IMR-90 (cell line): ENCODE measurements at regions not wholly inside any gene's neighbourhood (a gene's known extent, or its start where the extent isn't known, plus 50 kb on each side); places are given as distances from the start of the nearest gene placed in this dataset.

Source experiments
- ATAC-seq: fragments of 200-7000 bp; cut with Tn5 transposase; 2 replicates; pipeline ENCODE4 v1.9.1; 2020; ENCODE audit warnings: low read depth, mild to moderate bottlenecking, moderate library complexity
- BruUV-seq: library from RNA; stranded (reverse); fragments of 400-500 nt; replicated peaks from 2 replicates; lab custom pipeline; 2021; lab: Mats Ljungman, UMichigan
- CTCF ChIA-PET: fragments of 300-600 bp; formaldehyde crosslinking; extraction: SDS; loops from one replicate; lab custom pipeline; 2021; ENCODE audit warnings: antibody characterized with exemption; lab: Yijun Ruan, JAX
- POLR2A ChIA-PET: fragments of 300-600 bp; sonication (Branson Sonifier 250); formaldehyde crosslinking; loops from one replicate; lab custom pipeline; 2022; ENCODE audit warnings: antibody characterized with exemption; ENCODE audit not compliant: unreplicated experiment; lab: Charles Lee
- DNase-seq: peaks from one replicate; pipeline ENCODE4 v3.0.0; 2013
- H2AFZ ChIP-seq: replicated peaks from 2 replicates; pipeline ENCODE3; 2013; ENCODE audit warnings: low read length, mild to moderate bottlenecking; ENCODE audit not compliant: poor library complexity
- H2AK5ac ChIP-seq: 2 replicates; pipeline ENCODE4 v1.6.1; 2013; ENCODE audit warnings: low read depth, low read length, inconsistent platforms
- H2AK9ac ChIP-seq: replicated peaks from 2 replicates; pipeline ENCODE3; 2013; ENCODE audit warnings: mild to moderate bottlenecking, low read depth, low read length, moderate library complexity; ENCODE audit not compliant: poor library complexity
- H2BK120ac ChIP-seq: 2 replicates; pipeline ENCODE4 v1.6.1; 2013; ENCODE audit warnings: low read depth, low read length, inconsistent platforms
- H2BK15ac ChIP-seq: 3 replicates; pipeline ENCODE4 v1.6.1; 2013; ENCODE audit warnings: low read depth, low read length, inconsistent platforms
- H2BK20ac ChIP-seq: 2 replicates; pipeline ENCODE4 v1.6.1; 2013; ENCODE audit warnings: low read depth, mild to moderate bottlenecking, inconsistent platforms, low read length, moderate library complexity
- H2BK5ac ChIP-seq: 2 replicates; pipeline ENCODE4 v1.6.1; 2013; ENCODE audit warnings: mild to moderate bottlenecking, low read depth, low read length, inconsistent platforms; ENCODE audit not compliant: poor library complexity, severe bottlenecking
- H3K14ac ChIP-seq: replicated peaks from 2 replicates; pipeline ENCODE4 v1.6.1; 2013; ENCODE audit warnings: low read depth, low read length, inconsistent platforms
- H3K18ac ChIP-seq: 2 replicates; pipeline ENCODE4 v1.6.1; 2013; ENCODE audit warnings: low read depth, low read length, control low read depth
- H3K23ac ChIP-seq: 2 replicates; pipeline ENCODE4 v1.6.1; 2013; ENCODE audit warnings: low read depth, low read length, inconsistent platforms
- H3K27ac ChIP-seq: 2 replicates; pipeline ENCODE4 v1.5.1; 2013; ENCODE audit warnings: mild to moderate bottlenecking, control low read depth, low read length; ENCODE audit not compliant: insufficient read depth
- H3K27me3 ChIP-seq: 2 replicates; pipeline ENCODE4 v1.6.1; 2013; ENCODE audit warnings: low read length; ENCODE audit not compliant: control insufficient read depth, insufficient read depth
- H3K36me3 ChIP-seq: 2 replicates; pipeline ENCODE4 v1.6.1; 2013; ENCODE audit warnings: low read length, mixed read lengths; ENCODE audit not compliant: control insufficient read depth, insufficient read depth
- H3K4ac ChIP-seq: 2 replicates; pipeline ENCODE4 v1.6.1; 2013; ENCODE audit warnings: low read depth, low read length, inconsistent platforms
- H3K4me1 ChIP-seq: 2 replicates; pipeline ENCODE4 v1.6.1; 2013; ENCODE audit warnings: low read length, mixed read lengths; ENCODE audit not compliant: control insufficient read depth, insufficient read depth
- H3K4me2 ChIP-seq: 2 replicates; pipeline ENCODE4 v1.6.1; 2013; ENCODE audit warnings: low read depth, mild to moderate bottlenecking, control low read depth, low read length, moderate library complexity
- H3K4me3 ChIP-seq: 2 replicates; pipeline ENCODE4 v1.5.1; 2013; ENCODE audit warnings: low read depth, mild to moderate bottlenecking, control low read depth, low read length, moderate library complexity; ENCODE audit not compliant: insufficient read depth
- H3K56ac ChIP-seq: 2 replicates; pipeline ENCODE4 v1.6.1; 2013; ENCODE audit warnings: low read length, inconsistent platforms; ENCODE audit not compliant: insufficient read depth; ENCODE audit errors: extremely low read depth
- H3K79me1 ChIP-seq, 2 experiments: 2 replicates each; pipeline ENCODE4 v1.6.1; 2013; ENCODE audit warnings: low read length in 2 of 2, inconsistent platforms in 1 of 2, low read depth in 1 of 2
- H3K9ac ChIP-seq: 2 replicates; pipeline ENCODE4 v1.6.1; 2013; ENCODE audit warnings: low read depth, low read length, control low read depth
- H3K9me1 ChIP-seq: 2 replicates; pipeline ENCODE4 v1.6.1; 2013; ENCODE audit warnings: low read length, inconsistent platforms; ENCODE audit not compliant: insufficient read depth
- H3K9me3 ChIP-seq: 2 replicates; pipeline ENCODE4 v1.6.1; 2013; ENCODE audit warnings: low read length; ENCODE audit not compliant: control insufficient read depth, insufficient read depth
- H4K20me1 ChIP-seq: 2 replicates; pipeline ENCODE4 v1.6.1; 2013; ENCODE audit warnings: low read length, inconsistent platforms; ENCODE audit not compliant: insufficient read depth
- H4K5ac ChIP-seq: 2 replicates; pipeline ENCODE4 v1.6.1; 2013; ENCODE audit warnings: mild to moderate bottlenecking, low read depth, low read length, control low read depth
- H4K8ac ChIP-seq, 2 experiments: 2 replicates each; pipeline ENCODE4 v1.6.1; 2013; ENCODE audit warnings: low read depth in 2 of 2, low read length in 2 of 2, control low read depth in 1 of 2, inconsistent platforms in 1 of 2
- H4K91ac ChIP-seq: 2 replicates; pipeline ENCODE4 v1.6.1; 2013; ENCODE audit warnings: low read depth, low read length, inconsistent platforms; ENCODE audit not compliant: insufficient read depth
- CEBPB ChIP-seq: IDR thresholded peaks from 2 replicates; pipeline ENCODE4 v1.6.1; 2012; ENCODE audit warnings: low read depth, low read length, improper control_type of control experiment
- MAFK ChIP-seq: IDR thresholded peaks from 2 replicates; pipeline ENCODE4 v1.6.1; 2012; ENCODE audit warnings: low read depth, low read length, improper control_type of control experiment
- MAZ ChIP-seq: IDR thresholded peaks from 2 replicates; pipeline ENCODE4 v1.6.1; 2012; ENCODE audit warnings: low read depth, mild to moderate bottlenecking, low read length, improper control_type of control experiment, moderate library complexity, borderline replicate concordance
- MXI1 ChIP-seq: IDR thresholded peaks from 2 replicates; pipeline ENCODE4 v1.6.1; 2012; ENCODE audit warnings: low read depth, mild to moderate bottlenecking, low read length, moderate library complexity, borderline replicate concordance
- RAD21 ChIP-seq: IDR thresholded peaks from 2 replicates; pipeline ENCODE4 v1.6.1; 2012; ENCODE audit warnings: low read length, improper control_type of control experiment
- WGBS, 2 experiments: methylation state at CpG; one replicate each; pipeline versions ENCODE4 v1.1.5 to v1.1.7; 2013; ENCODE audit warnings: missing lambda C conversion rate in 2 of 2; ENCODE audit not compliant: insufficient read length in 1 of 2; ENCODE audit errors: extremely low coverage in 2 of 2; 5-methylcytosine and 5-hydroxymethylcytosine counted together
- dilution Hi-C: fragments of 300-500 bp; cut with HindIII; formaldehyde crosslinking; loops from one replicate; pipeline ENCODE4 v1.14.3; 2018; ENCODE audit warnings: low sequenced_read_pairs; ENCODE audit not compliant: unreplicated experiment
- in situ Hi-C: fragments of 300-500 bp; cut with MboI; formaldehyde crosslinking; loops from 3 replicates; pipeline ENCODE4 v1.14.3; 2019; ENCODE audit warnings: low sequenced_read_pairs, inconsistent platforms, mixed read lengths
- intact Hi-C: fragments of 100-400 bp; cut with micrococcal nuclease; formaldehyde crosslinking; loops from 2 replicates; pipeline ENCODE4 v1.10.0; 2022

GRCh38 chr4:82200046-82200445 lies 173.7 kb downstream of the HNRNPD start:
- Histone ChIP-seq H2BK15ac (no peak overlapping the region), H2AK9ac (no peak overlapping the region), H3K4me3 (no peak overlapping the region), H3K36me3 (no peaks in the 10 kb centered on the region), H3K4ac (no peak overlapping the region), H3K18ac (no peak overlapping the region), H4K20me1 (no peaks in the 10 kb centered on the region), H3K4me1 (no peaks in the 10 kb centered on the region), H3K79me1 (no peaks in the 10 kb centered on the region), H3K9ac (no peak overlapping the region), H4K91ac (no peak overlapping the region), H3K14ac (no peak overlapping the region), H2BK20ac (no peak overlapping the region), H4K5ac (no peak overlapping the region), H3K4me2 (no peak overlapping the region), H2BK5ac (no peak overlapping the region), H3K9me3 (no peaks in the 10 kb centered on the region), H4K8ac (no peak overlapping the region), H3K27me3 (no peaks in the 10 kb centered on the region), H2AK5ac (no peak overlapping the region), H3K27ac (no peak overlapping the region), H3K23ac (no peak overlapping the region), H2BK120ac (no peak overlapping the region), H3K56ac (no peak overlapping the region), H3K9me1 (no peaks in the 10 kb centered on the region), H2AFZ (no peak overlapping the region)
- intact Hi-C loops = loop anchor here (5.0 to 10.0 kb wide), 2 partner anchors 1135 to 1833 kb away; no protein-coding TSS in a partner anchor
- no peak for TF ChIP-seq MAFK
- TF ChIP-seq CEBPB = no peak
- TF ChIP-seq MAZ = no peak
- no peak for TF ChIP-seq MXI1
- no peak for TF ChIP-seq RAD21
- WGBS, 2 experiments = no CpG with 5 or more reads among the region's 1 CpG
- BruUV-seq = no TSS peak
- ATAC-seq = no peak
- dilution Hi-C loops = no loop called here
- POLR2A ChIA-PET = no interaction called here
- in situ Hi-C loops = loop anchor here (10.0 kb wide), 1 partner anchor 795 kb away; no protein-coding TSS in a partner anchor
- CTCF ChIA-PET = no interaction called here
- no peak for DNase-seq
